ENCODE measurements at regions not wholly inside any gene's neighbourhood (a gene's known extent, or its start where the extent isn't known, plus 50 kb on each side); places are given as distances from the start of the nearest gene placed in this dataset.

DNA sequence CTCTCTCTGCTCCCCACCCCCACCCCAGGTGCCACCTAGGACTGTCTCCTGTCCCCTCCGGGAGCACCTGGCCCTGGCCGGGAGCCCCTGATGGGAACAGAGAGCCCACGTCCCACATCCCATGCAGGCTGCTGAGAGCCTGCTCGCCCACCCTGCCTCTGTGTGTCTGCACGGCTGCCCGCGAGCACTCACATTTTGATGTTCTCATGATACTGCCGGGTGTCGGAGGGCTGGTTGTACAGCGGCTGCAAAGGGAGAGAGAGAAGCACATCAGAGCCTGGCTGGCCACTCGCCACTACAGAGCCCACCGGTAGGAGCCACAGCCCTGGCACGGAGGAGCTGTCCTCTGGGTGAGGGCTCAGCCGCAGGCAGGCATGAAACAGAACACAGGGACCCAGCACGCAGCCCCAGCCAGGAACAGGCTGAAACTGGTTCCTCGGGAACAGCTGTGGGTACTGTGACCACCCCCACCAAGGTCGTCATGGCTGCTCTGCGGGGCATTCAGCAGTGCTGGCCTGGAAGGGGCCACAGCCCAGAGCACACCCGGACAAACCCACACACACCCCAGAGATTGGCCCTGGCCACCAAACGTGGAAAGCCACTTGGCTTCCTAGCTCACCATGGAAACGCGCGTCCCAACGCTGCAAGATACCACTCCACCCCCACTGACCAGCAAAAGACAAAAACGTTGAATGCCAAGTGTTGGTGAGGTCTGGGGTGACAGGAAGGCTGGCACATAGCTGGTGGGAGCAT lies 117.6 kb downstream of the NCOR2 start:
- TF ChIP-seq, protein P1, sequence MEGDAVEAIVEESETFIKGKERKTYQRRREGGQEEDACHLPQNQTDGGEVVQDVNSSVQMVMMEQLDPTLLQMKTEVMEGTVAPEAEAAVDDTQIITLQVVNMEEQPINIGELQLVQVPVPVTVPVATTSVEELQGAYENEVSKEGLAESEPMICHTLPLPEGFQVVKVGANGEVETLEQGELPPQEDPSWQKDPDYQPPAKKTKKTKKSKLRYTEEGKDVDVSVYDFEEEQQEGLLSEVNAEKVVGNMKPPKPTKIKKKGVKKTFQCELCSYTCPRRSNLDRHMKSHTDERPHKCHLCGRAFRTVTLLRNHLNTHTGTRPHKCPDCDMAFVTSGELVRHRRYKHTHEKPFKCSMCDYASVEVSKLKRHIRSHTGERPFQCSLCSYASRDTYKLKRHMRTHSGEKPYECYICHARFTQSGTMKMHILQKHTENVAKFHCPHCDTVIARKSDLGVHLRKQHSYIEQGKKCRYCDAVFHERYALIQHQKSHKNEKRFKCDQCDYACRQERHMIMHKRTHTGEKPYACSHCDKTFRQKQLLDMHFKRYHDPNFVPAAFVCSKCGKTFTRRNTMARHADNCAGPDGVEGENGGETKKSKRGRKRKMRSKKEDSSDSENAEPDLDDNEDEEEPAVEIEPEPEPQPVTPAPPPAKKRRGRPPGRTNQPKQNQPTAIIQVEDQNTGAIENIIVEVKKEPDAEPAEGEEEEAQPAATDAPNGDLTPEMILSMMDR (conservative IDR thresholded peaks at IDR 0.05; ENCODE audit: low read length), result no peak
- TF ChIP-seq EZH2phosphoT487 (IDR thresholded peaks at IDR 0.05; ENCODE audit: borderline replicate concordance, low read depth, low read length), result no peak

All from OCI-LY7 (cell line).